ENCODE measurements at regions not wholly inside any gene's neighbourhood (a gene's known extent, or its start where the extent isn't known, plus 50 kb on each side); places are given as distances from the start of the nearest gene placed in this dataset.
"Not testable (repeated sequence)": the region's sequence is repeated elsewhere in the genome, so short reads cannot be mapped to it uniquely, and the experiment has no call there.

DNA sequence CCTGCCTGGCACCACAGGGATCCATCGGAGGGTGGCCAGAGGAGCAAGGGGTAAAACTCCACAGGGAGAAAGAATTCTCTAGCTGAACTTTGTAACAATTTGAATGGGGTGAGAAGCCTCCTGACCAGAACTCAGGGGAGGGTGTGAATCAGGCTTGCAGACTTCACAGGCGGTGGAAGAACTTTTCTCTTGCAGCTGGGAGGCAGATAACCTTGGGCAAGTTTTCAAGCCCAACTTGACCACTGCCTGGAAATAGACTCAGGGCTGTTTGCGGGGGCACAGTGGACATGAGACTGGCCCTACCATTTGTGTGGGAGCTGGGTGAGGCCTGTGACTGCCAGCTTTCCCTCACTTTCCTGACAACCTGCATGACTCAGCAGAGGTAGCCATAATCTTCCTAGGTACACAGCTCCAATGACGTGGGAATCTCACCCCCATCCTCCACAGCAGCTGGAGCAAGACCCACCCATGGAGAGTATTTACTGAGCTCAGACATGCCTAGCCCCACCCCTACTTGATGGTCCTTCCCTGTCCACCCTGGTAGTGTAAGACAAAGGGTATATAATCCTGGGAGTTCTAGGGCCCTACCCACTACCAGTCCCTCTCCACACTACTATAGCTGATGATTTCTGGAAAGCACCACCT, 210.0 kb upstream of the AGTR2 start:
- TF ChIP-seq, protein P1, sequence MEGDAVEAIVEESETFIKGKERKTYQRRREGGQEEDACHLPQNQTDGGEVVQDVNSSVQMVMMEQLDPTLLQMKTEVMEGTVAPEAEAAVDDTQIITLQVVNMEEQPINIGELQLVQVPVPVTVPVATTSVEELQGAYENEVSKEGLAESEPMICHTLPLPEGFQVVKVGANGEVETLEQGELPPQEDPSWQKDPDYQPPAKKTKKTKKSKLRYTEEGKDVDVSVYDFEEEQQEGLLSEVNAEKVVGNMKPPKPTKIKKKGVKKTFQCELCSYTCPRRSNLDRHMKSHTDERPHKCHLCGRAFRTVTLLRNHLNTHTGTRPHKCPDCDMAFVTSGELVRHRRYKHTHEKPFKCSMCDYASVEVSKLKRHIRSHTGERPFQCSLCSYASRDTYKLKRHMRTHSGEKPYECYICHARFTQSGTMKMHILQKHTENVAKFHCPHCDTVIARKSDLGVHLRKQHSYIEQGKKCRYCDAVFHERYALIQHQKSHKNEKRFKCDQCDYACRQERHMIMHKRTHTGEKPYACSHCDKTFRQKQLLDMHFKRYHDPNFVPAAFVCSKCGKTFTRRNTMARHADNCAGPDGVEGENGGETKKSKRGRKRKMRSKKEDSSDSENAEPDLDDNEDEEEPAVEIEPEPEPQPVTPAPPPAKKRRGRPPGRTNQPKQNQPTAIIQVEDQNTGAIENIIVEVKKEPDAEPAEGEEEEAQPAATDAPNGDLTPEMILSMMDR (conservative IDR thresholded peaks at IDR 0.05; ENCODE audit: low read depth, low read length): no peak
- no peak overlapping the region for H3K4me3 ChIP-seq (ENCODE audit: low read length)
- no peak for DNase-seq (ENCODE audit: low read depth)

DNA sequence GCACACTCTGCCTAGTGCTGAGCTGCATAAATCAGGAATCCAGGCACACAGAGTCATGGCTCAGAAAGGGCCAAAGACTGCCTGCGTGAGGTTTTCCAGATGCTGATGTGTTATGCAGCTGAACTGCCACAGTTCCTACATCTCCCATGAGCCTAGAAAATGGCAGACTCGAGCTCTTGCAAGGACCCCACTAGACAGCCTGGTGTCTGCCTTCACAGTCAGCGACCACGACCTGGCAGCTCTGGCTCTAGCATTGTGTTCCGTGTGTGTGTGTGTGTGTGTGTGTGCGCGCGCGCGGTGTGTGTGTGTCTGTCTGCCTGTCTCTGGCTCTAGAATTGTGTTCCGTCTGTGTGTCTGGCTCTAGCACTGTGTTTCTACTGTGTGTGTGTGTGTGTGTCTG, 203.6 kb upstream of the AGTR2 start:
- TF ChIP-seq, protein P1 (conservative IDR thresholded peaks at IDR 0.05; ENCODE audit: low read depth, low read length): no peak
- no peak overlapping the region for H3K4me3 ChIP-seq (ENCODE audit: low read length)
- no peak for DNase-seq (ENCODE audit: low read depth)

DNA sequence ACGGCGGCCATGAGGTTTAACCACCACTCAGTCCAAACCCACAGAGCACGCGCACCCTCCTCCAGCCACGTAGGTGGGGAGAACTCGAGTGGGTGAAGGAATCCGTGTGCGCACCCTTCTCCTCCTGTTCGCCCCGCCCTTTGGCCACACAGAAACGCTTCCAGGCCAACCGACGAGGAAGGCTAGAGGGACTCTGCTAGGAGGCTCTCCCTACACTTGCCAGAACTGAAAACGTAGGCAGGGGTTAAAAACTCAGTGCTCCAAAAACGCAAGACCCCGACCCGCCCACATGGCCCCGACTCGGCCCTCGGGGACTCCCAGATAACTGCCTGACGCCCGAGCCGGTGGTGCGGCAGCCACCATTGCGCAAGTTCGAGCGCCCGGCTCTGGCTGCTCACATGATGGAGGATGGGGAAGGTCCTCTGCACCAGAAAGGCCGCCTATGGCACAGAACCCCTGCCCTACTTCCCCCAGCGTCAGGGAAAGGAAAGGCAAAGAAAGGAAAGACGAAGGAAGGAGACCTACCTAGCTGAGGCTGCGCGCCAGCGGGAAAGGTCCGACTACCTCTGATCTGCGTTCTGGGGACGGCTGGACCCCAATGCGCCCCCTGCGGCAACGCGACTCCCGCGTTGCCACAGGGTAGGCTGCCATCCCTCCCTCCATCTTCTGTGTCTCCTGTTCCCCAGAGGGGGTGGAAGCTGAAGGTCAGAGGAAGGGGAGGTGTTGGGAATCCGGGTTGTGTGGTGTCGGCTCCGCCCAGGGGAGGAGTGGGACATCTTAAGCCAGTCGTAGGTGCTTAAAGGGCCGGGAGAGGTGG, 201.9 kb upstream of the AGTR2 start:
- H3K4me3 ChIP-seq (ENCODE audit: low read length): peak overlapping the region; percentile 78
- TF ChIP-seq, protein P1 (conservative IDR thresholded peaks at IDR 0.05; ENCODE audit: low read depth, low read length): peak; percentile 32
- no peak for DNase-seq (ENCODE audit: low read depth)

DNA sequence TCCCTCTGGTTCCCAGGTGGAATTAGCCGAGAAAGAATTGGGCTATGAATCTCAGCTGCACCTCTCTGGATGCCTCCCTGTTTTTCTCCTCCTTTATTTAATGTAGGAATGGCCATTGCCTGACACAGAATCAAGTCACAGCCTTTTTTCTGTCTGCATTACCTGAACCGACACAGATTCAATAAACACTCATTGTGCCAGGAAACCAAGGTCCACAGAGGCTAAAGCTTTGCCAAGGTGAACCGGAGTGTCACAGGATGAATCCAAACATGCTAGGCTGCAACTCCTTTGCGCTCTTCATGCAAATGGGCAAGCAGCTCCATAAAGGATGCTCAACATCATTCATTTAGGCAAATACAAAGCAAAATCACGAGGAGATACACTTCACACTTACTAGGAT, 199.8 kb upstream of the AGTR2 start:
- TF ChIP-seq, protein P1 (conservative IDR thresholded peaks at IDR 0.05; ENCODE audit: low read depth, low read length): no peak
- no peak overlapping the region for H3K4me3 ChIP-seq (ENCODE audit: low read length)
- no peak for DNase-seq (ENCODE audit: low read depth)

DNA sequence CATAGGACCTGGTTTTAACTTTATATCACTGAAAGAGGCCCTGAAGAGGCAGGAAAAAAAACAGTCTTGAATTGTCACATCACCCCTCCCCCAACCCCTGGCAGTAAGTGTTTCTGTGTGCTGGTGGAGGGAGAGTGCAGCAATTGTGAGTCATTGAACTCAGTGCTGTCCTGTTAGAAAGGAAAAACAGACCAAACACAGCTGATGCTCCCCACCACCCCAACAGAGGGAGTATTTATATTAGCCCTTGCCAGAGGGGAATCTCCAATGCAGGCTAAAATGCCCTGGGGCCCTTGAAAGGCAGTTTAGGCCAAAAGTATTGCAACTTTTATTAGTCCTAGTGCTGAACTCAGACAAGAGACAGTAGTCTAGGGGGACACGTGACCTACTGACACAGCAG, 197.8 kb upstream of the AGTR2 start:
- no peak overlapping the region for H3K4me3 ChIP-seq (ENCODE audit: low read length)
- TF ChIP-seq, protein P1 (conservative IDR thresholded peaks at IDR 0.05; ENCODE audit: low read depth, low read length): no peak
- no peak for DNase-seq (ENCODE audit: low read depth)

DNA sequence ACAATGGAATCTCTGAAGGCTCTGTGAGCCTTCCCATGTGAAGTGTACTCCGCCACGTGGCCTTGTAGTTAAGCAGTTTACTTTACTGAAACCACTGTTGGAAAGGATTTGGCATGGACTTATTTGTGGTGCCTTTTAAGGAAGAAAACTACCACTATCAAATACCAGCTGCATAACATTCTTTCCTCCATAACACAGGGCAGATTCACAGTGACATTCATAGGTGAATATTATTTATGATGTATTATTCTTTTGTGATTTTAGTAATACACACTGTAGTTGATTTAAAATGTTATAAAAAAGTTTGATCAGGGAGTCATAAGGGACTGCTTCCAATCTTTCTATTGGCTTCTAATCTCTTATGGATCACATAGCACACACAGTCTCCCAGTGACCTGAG, 192.5 kb upstream of the AGTR2 start:
- no peak overlapping the region for H3K4me3 ChIP-seq (ENCODE audit: low read length)
- no peak for DNase-seq (ENCODE audit: low read depth)
- TF ChIP-seq, protein P1 (conservative IDR thresholded peaks at IDR 0.05; ENCODE audit: low read depth, low read length): no peak

DNA sequence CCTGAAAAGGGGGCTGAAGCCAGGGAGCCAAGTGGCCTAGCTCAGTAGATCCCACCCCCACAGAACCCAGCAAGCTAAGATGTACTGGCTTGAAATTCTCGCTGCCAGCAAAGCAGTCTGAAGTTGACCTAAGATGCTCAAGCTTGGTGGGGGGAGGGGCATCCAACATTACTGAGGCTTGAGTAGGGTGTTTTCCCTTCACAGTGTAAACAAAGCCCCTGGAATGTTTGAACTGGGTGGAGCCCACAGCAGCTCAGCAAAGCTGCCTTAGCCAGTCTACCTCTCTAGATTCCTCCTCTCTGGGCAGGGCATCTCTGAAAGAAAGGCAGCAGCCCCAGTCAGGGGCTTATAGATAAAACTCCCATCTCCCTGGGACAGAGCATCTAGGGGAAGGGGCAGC, 187.4 kb upstream of the AGTR2 start:
- not testable (repeated sequence) for DNase-seq (ENCODE audit: low read depth); H3K4me3 ChIP-seq (ENCODE audit: low read length)

DNA sequence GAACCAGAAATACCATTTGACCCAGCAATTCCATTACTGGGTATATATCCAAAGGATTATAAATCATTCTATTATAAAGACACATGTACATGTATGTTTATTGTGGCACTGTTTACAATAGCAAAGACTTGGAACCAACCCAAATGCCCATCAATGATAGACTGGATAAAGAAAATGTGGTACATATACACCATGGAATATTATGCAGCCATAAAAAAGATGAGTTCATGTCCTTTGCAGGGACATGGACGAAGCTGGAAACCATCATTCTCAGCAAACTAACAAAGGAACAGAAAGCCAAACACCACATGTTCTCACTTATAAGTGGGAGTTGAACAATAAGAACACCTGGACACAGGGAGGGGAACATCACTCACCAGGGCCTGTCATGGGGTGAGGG, 183.1 kb upstream of the AGTR2 start:
- H3K4me3 ChIP-seq (ENCODE audit: low read length); DNase-seq (ENCODE audit: low read depth): not testable (repeated sequence)

All from retinal pigment epithelial cell (primary cell).